Right lobe of liver (tissue), 4 donors: ENCODE measurements at regions not wholly inside any gene's neighbourhood (a gene's known extent, or its start where the extent isn't known, plus 50 kb on each side); places are given as distances from the start of the nearest gene placed in this dataset.

Experiments used
- POLR2A ChIP-seq: fragments of 450-650 bp; IDR thresholded peaks from one replicate; pipeline ENCODE4 v1.6.1; 2017; ENCODE audit warnings: antibody characterized with exemption, mild to moderate bottlenecking
- TF ChIP-seq, protein P1 (sequence below), 4 donors: fragments of 200-600 bp in 3 of 4; fragments of 450-650 bp in 1 of 4; IDR thresholded peaks; one replicate each; pipeline versions ENCODE4 v1.5.1 to v1.8.0; 2016 to 2022; ENCODE audit warnings: antibody characterized with exemption in 4 of 4, mild to moderate bottlenecking in 2 of 4
- donor health status: DM: no; HTN: no; CAD: no.
- donor health status: DM: no; HTN: no; CAD: no.
- donor health status: DM: no; HTN: yes; CAD: no.

DNA sequence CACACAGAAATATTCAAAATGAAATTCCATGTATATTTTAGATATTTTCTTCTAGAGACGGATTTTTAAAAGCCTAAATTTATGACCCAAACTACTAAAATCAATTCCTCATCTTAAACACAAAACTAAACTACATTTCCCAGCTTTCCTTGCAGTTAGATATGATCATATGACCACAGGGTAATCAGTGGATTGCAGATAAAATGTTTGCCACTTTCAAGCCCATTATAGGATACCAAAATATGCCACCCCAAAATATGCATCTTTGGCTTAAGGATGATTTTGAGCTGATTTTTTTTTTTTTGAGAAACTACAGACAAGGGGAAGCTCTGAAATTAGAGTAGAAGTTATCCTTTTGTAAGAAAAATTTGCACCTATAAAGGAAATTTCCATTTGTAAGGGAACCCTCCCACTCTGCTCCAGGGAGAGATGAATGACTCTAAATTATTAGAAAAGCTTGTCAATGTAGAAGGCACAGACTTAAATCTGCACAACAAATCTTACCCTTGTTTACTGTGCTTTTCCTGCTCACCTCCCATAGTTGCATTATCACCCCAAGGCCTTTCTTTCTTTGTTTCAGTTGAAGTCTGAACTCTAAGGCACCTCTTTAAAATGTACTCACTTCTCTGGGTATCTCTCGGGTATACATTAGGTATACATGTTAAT is 503.0 kb downstream of the PDHA2 start:
- TF ChIP-seq, protein P1, sequence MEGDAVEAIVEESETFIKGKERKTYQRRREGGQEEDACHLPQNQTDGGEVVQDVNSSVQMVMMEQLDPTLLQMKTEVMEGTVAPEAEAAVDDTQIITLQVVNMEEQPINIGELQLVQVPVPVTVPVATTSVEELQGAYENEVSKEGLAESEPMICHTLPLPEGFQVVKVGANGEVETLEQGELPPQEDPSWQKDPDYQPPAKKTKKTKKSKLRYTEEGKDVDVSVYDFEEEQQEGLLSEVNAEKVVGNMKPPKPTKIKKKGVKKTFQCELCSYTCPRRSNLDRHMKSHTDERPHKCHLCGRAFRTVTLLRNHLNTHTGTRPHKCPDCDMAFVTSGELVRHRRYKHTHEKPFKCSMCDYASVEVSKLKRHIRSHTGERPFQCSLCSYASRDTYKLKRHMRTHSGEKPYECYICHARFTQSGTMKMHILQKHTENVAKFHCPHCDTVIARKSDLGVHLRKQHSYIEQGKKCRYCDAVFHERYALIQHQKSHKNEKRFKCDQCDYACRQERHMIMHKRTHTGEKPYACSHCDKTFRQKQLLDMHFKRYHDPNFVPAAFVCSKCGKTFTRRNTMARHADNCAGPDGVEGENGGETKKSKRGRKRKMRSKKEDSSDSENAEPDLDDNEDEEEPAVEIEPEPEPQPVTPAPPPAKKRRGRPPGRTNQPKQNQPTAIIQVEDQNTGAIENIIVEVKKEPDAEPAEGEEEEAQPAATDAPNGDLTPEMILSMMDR (IDR thresholded peaks at IDR 0.05) = no peak
- no peak for TF ChIP-seq POLR2A
